ENCODE measurements at regions not wholly inside any gene's neighbourhood (a gene's known extent, or its start where the extent isn't known, plus 50 kb on each side); places are given as distances from the start of the nearest gene placed in this dataset.

DNA sequence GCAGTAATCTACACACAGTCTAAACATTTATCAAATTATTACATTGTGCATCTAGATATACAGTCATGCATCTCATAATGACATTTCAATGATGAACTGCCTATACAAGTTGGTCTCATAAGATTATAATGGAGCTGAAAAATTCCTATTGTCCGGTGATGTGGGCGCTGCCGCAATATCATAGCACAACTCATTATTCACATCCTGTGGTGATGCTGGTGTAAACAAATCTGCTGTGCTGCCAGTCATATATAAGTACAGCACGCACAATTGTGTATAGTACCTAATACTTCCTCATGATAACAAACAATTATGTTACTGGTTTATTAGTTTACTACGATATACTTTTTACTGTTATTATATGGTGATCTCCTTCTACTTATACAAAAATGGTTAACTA, 768.8 kb upstream of the NOVA1 start:
- POLR2A ChIA-PET: no interaction called here

GRCh38 chr14:27367345-27367744, 769.5 kb upstream of the NOVA1 start:
- no peaks in the 10 kb centered on the region for H3K9me3 ChIP-seq (ENCODE audit: control extremely low read depth in 1 of 5, control insufficient read depth in 4 of 5, insufficient read depth in 2 of 5, low read depth in 1 of 5, low read length in 4 of 5)
- no CpG with 5 or more reads among the region's 1 CpG for WGBS (ENCODE audit: insufficient coverage)
- H3K4me3 ChIP-seq (ENCODE audit: control insufficient read depth in 1 of 7, extremely low read depth in 1 of 7, insufficient read depth in 4 of 7, low read depth in 2 of 7, low read length in 6 of 7): no peak overlapping the region
- no peak for DNase-seq
- no peaks in the 10 kb centered on the region for H3K36me3 ChIP-seq (ENCODE audit: control insufficient read depth in 4 of 4, insufficient read depth in 4 of 4, low read length in 3 of 4)
- ChIA-PET POLR2A (interaction anchor here (0.6 kb wide), 1 partner anchor 55 kb away, joined by 3 read pairs; no protein-coding TSS in a partner anchor), CTCF (interaction anchor here (1.2 kb wide), 1 partner anchor 12 kb away, joined by 3 read pairs; no protein-coding TSS in a partner anchor)
- no peaks in the 10 kb centered on the region for H3K27me3 ChIP-seq (replicated peaks in 2 of 5; ENCODE audit: control insufficient read depth in 4 of 5, insufficient read depth in 5 of 5, low read length in 4 of 5)
- no peaks in the 10 kb centered on the region for H3K4me1 ChIP-seq (ENCODE audit: control extremely low read depth in 1 of 4, control insufficient read depth in 4 of 4, insufficient read depth in 4 of 4, low read length in 3 of 4)
- H3K27ac ChIP-seq (ENCODE audit: insufficient read depth in 1 of 2, low read depth in 1 of 2, low read length in 2 of 2, poor library complexity in 1 of 2, severe bottlenecking in 2 of 2): no peak overlapping the region

More for the DNA sequence above, 768.8 kb upstream of the NOVA1 start:
- Histone ChIP-seq H3K4me3 (ENCODE audit: control insufficient read depth in 1 of 7, extremely low read depth in 1 of 7, insufficient read depth in 4 of 7, low read depth in 2 of 7, low read length in 6 of 7) (no peak overlapping the region), H3K9me3 (ENCODE audit: control extremely low read depth in 1 of 5, control insufficient read depth in 4 of 5, insufficient read depth in 2 of 5, low read depth in 1 of 5, low read length in 4 of 5) (no peaks in the 10 kb centered on the region), H3K36me3 (ENCODE audit: control insufficient read depth in 4 of 4, insufficient read depth in 4 of 4, low read length in 3 of 4) (no peaks in the 10 kb centered on the region), H3K4me1 (ENCODE audit: control extremely low read depth in 1 of 4, control insufficient read depth in 4 of 4, insufficient read depth in 4 of 4, low read length in 3 of 4) (no peaks in the 10 kb centered on the region), H3K27me3 (replicated peaks in 2 of 5; ENCODE audit: control insufficient read depth in 4 of 5, insufficient read depth in 5 of 5, low read length in 4 of 5) (no peaks in the 10 kb centered on the region), H3K27ac (ENCODE audit: insufficient read depth in 1 of 2, low read depth in 1 of 2, low read length in 2 of 2, poor library complexity in 1 of 2, severe bottlenecking in 2 of 2) (no peak overlapping the region)
- CTCF ChIA-PET: interaction anchor here (1.2 kb wide), 1 partner anchor 12 kb away, joined by 3 read pairs; no protein-coding TSS in a partner anchor
- DNase-seq: no peak
- WGBS (ENCODE audit: insufficient coverage): no CpG with 5 or more reads among the region's 5 CpGs

DNA sequence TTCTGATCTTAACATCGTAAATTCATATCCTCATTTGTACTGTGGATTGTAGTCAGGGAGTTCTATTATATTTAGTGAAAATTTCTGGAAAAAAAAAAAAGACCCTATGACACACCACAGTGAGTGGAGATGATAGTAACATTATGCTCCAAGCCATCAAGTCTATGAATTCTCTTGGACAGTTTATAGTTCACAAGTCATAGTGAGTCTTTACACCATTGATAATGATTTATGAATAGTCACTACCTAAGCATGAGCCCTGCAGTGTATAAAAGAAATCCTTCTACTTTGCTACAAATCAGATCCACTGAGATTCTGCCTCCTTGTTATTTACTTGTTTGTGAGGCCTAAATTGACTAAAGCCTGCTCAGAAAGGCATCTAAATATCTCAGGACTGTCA, 772.2 kb upstream of the NOVA1 start:
- DNase-seq: no peak
- H3K9me3 ChIP-seq (ENCODE audit: control extremely low read depth in 1 of 5, control insufficient read depth in 4 of 5, insufficient read depth in 2 of 5, low read depth in 1 of 5, low read length in 4 of 5): no peaks in the 10 kb centered on the region
- POLR2A ChIA-PET: no interaction called here
- H3K4me1 ChIP-seq (ENCODE audit: control extremely low read depth in 1 of 4, control insufficient read depth in 4 of 4, insufficient read depth in 4 of 4, low read length in 3 of 4): no peaks in the 10 kb centered on the region
- H3K4me3 ChIP-seq (ENCODE audit: control insufficient read depth in 1 of 7, extremely low read depth in 1 of 7, insufficient read depth in 4 of 7, low read depth in 2 of 7, low read length in 6 of 7): no peak overlapping the region
- H3K36me3 ChIP-seq (ENCODE audit: control insufficient read depth in 4 of 4, insufficient read depth in 4 of 4, low read length in 3 of 4): no peaks in the 10 kb centered on the region
- no CpG with 5 or more reads among the region's 1 CpG for WGBS (ENCODE audit: insufficient coverage)
- CTCF ChIA-PET: no interaction called here
- no peaks in the 10 kb centered on the region for H3K27me3 ChIP-seq (replicated peaks in 2 of 5; ENCODE audit: control insufficient read depth in 4 of 5, insufficient read depth in 5 of 5, low read length in 4 of 5)
- H3K27ac ChIP-seq (ENCODE audit: insufficient read depth in 1 of 2, low read depth in 1 of 2, low read length in 2 of 2, poor library complexity in 1 of 2, severe bottlenecking in 2 of 2): no peak overlapping the region

- ChIA-PET CTCF (no interaction called here), POLR2A (no interaction called here)
- H3K27ac ChIP-seq (ENCODE audit: insufficient read depth in 1 of 2, low read depth in 1 of 2, low read length in 2 of 2, poor library complexity in 1 of 2, severe bottlenecking in 2 of 2): no peak overlapping the region
- H3K4me3 ChIP-seq (ENCODE audit: control insufficient read depth in 1 of 7, extremely low read depth in 1 of 7, insufficient read depth in 4 of 7, low read depth in 2 of 7, low read length in 6 of 7): no peak overlapping the region
- H3K4me1 ChIP-seq (ENCODE audit: control extremely low read depth in 1 of 4, control insufficient read depth in 4 of 4, insufficient read depth in 4 of 4, low read length in 3 of 4): no peaks in the 10 kb centered on the region
- DNase-seq: no peak
- H3K27me3 ChIP-seq (replicated peaks in 2 of 5; ENCODE audit: control insufficient read depth in 4 of 5, insufficient read depth in 5 of 5, low read length in 4 of 5): no peaks in the 10 kb centered on the region
- no peaks in the 10 kb centered on the region for H3K9me3 ChIP-seq (ENCODE audit: control extremely low read depth in 1 of 5, control insufficient read depth in 4 of 5, insufficient read depth in 2 of 5, low read depth in 1 of 5, low read length in 4 of 5)
- H3K36me3 ChIP-seq (ENCODE audit: control insufficient read depth in 4 of 4, insufficient read depth in 4 of 4, low read length in 3 of 4): no peaks in the 10 kb centered on the region
Measured at GRCh38 chr14:27370775-27371174, 772.9 kb upstream of the NOVA1 start.

DNA sequence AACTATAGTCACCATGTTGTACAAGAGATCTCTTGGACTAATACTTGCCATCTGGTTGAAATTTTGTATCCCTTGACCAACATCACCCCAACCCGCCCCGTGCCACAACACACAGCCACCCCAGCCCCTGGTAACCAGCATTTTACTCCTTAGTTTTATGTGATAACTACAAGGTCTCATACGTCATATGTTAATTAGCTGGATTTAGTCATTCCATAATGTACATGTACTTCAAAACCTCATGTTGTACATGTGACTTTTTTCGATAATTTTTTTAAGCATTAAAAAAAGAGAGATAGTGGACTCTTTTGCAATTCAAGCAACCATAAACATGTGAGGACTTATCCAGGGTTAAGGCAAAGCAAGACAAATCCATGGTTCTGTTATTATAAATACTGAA, 773.4 kb upstream of the NOVA1 start:
- no peak for DNase-seq
- ChIA-PET CTCF (no interaction called here), POLR2A (no interaction called here)
- 90% methylated on average over 2 of the region's 4 CpGs for WGBS (ENCODE audit: insufficient coverage)
- no peaks in the 10 kb centered on the region for H3K9me3 ChIP-seq (ENCODE audit: control extremely low read depth in 1 of 5, control insufficient read depth in 4 of 5, insufficient read depth in 2 of 5, low read depth in 1 of 5, low read length in 4 of 5)
- no peaks in the 10 kb centered on the region for H3K4me1 ChIP-seq (ENCODE audit: control extremely low read depth in 1 of 4, control insufficient read depth in 4 of 4, insufficient read depth in 4 of 4, low read length in 3 of 4)
- H3K27me3 ChIP-seq (replicated peaks in 2 of 5; ENCODE audit: control insufficient read depth in 4 of 5, insufficient read depth in 5 of 5, low read length in 4 of 5): no peaks in the 10 kb centered on the region
- no peak overlapping the region for H3K27ac ChIP-seq (ENCODE audit: insufficient read depth in 1 of 2, low read depth in 1 of 2, low read length in 2 of 2, poor library complexity in 1 of 2, severe bottlenecking in 2 of 2)
- no peaks in the 10 kb centered on the region for H3K36me3 ChIP-seq (ENCODE audit: control insufficient read depth in 4 of 4, insufficient read depth in 4 of 4, low read length in 3 of 4)
- H3K4me3 ChIP-seq (ENCODE audit: control insufficient read depth in 1 of 7, extremely low read depth in 1 of 7, insufficient read depth in 4 of 7, low read depth in 2 of 7, low read length in 6 of 7): no peak overlapping the region

GRCh38 chr14:27371868-27372267, 774.0 kb upstream of the NOVA1 start:
- POLR2A ChIA-PET: no interaction called here
- Histone ChIP-seq H3K27me3 (replicated peaks in 2 of 5; ENCODE audit: control insufficient read depth in 4 of 5, insufficient read depth in 5 of 5, low read length in 4 of 5) (no peaks in the 10 kb centered on the region), H3K4me3 (ENCODE audit: control insufficient read depth in 1 of 7, extremely low read depth in 1 of 7, insufficient read depth in 4 of 7, low read depth in 2 of 7, low read length in 6 of 7) (no peak overlapping the region), H3K9me3 (ENCODE audit: control extremely low read depth in 1 of 5, control insufficient read depth in 4 of 5, insufficient read depth in 2 of 5, low read depth in 1 of 5, low read length in 4 of 5) (no peaks in the 10 kb centered on the region), H3K4me1 (ENCODE audit: control extremely low read depth in 1 of 4, control insufficient read depth in 4 of 4, insufficient read depth in 4 of 4, low read length in 3 of 4) (no peaks in the 10 kb centered on the region), H3K36me3 (ENCODE audit: control insufficient read depth in 4 of 4, insufficient read depth in 4 of 4, low read length in 3 of 4) (no peaks in the 10 kb centered on the region), H3K27ac (ENCODE audit: insufficient read depth in 1 of 2, low read depth in 1 of 2, low read length in 2 of 2, poor library complexity in 1 of 2, severe bottlenecking in 2 of 2) (no peak overlapping the region)
- no CpG with 5 or more reads among the region's 4 CpGs for WGBS (ENCODE audit: insufficient coverage)
- DNase-seq: no peak
- CTCF ChIA-PET: no interaction called here

- Histone ChIP-seq H3K27me3 (replicated peaks in 2 of 5; ENCODE audit: control insufficient read depth in 4 of 5, insufficient read depth in 5 of 5, low read length in 4 of 5) (no peaks in the 10 kb centered on the region), H3K27ac (ENCODE audit: insufficient read depth in 1 of 2, low read depth in 1 of 2, low read length in 2 of 2, poor library complexity in 1 of 2, severe bottlenecking in 2 of 2) (no peak overlapping the region), H3K9me3 (ENCODE audit: control extremely low read depth in 1 of 5, control insufficient read depth in 4 of 5, insufficient read depth in 2 of 5, low read depth in 1 of 5, low read length in 4 of 5) (no peaks in the 10 kb centered on the region), H3K4me3 (ENCODE audit: control insufficient read depth in 1 of 7, extremely low read depth in 1 of 7, insufficient read depth in 4 of 7, low read depth in 2 of 7, low read length in 6 of 7) (no peak overlapping the region), H3K4me1 (ENCODE audit: control extremely low read depth in 1 of 4, control insufficient read depth in 4 of 4, insufficient read depth in 4 of 4, low read length in 3 of 4) (no peaks in the 10 kb centered on the region), H3K36me3 (ENCODE audit: control insufficient read depth in 4 of 4, insufficient read depth in 4 of 4, low read length in 3 of 4) (no peaks in the 10 kb centered on the region)
- no peak for DNase-seq
- ChIA-PET POLR2A (no interaction called here), CTCF (no interaction called here)
Measured at GRCh38 chr14:27372771-27373170, 774.9 kb upstream of the NOVA1 start.
